ENCODE measurements at regions not wholly inside any gene's neighbourhood (a gene's known extent, or its start where the extent isn't known, plus 50 kb on each side); places are given as distances from the start of the nearest gene placed in this dataset.

DNA sequence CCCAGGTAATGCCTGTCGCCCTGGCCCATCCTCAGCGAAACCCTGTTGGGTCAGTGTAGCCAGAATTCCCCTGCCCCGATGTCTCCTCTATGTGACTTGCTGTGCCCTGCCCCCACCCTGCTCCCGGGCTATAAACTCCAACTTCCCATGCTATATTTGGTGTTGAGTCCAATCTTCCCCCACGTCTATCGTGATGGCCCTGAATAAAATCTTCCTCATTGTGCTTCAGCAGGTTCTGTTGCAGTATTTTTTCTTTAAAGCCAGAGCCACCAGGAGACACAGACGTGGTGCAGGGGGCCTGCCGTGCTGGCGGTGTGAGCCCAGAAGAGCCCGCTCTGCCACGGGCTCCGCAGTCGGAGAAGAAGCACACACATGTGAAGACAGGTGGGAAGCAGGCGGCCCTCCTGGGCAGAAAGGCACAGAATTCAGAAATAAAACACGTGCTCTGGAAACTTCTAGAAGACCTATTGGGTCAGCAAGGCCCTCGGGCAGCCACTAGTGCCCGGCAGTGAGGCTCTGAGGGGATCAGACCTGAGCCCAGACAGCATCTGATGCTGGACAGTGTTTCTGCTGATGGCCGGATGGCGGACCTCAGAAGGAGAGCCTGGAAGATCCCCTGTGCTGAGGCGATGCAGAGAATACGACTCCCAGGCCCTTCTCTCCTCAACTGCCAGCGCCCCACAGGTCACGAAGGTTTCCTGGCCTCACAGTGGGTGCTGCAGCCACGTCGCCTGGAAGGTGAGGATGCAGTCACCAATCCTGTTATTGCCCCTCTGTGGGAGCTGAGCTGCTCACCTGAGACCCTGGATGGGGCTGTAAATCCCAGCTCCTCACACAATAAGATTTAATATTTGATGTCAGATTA lies 501.9 kb downstream of the BRD1 start:
- TF ChIP-seq, protein P1, sequence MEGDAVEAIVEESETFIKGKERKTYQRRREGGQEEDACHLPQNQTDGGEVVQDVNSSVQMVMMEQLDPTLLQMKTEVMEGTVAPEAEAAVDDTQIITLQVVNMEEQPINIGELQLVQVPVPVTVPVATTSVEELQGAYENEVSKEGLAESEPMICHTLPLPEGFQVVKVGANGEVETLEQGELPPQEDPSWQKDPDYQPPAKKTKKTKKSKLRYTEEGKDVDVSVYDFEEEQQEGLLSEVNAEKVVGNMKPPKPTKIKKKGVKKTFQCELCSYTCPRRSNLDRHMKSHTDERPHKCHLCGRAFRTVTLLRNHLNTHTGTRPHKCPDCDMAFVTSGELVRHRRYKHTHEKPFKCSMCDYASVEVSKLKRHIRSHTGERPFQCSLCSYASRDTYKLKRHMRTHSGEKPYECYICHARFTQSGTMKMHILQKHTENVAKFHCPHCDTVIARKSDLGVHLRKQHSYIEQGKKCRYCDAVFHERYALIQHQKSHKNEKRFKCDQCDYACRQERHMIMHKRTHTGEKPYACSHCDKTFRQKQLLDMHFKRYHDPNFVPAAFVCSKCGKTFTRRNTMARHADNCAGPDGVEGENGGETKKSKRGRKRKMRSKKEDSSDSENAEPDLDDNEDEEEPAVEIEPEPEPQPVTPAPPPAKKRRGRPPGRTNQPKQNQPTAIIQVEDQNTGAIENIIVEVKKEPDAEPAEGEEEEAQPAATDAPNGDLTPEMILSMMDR (IDR thresholded peaks at IDR 0.05) = no peak
- no peak for TF ChIP-seq EZH2 (IDR thresholded peaks at IDR 0.05; ENCODE audit: borderline replicate concordance, insufficient read depth, low read depth, low read length, poor library complexity, severe bottlenecking)
